Upper lobe of left lung (tissue), 4 donors: ENCODE measurements at regions not wholly inside any gene's neighbourhood (a gene's known extent, or its start where the extent isn't known, plus 50 kb on each side); places are given as distances from the start of the nearest gene placed in this dataset.

Experiments used
- EP300 ChIP-seq, 4 donors: sonication (generic); formaldehyde crosslinking; IDR thresholded peaks; one replicate each; pipeline ENCODE4 v1.5.1; 2017; ENCODE audit warnings: antibody characterized with exemption in 4 of 4, control low read depth in 2 of 4
- POLR2A ChIP-seq, 4 donors: fragments of 450-650 bp; IDR thresholded peaks; one replicate each; pipeline ENCODE4 v1.5.1; 2016 to 2017; ENCODE audit warnings: antibody characterized with exemption in 4 of 4, mild to moderate bottlenecking in 2 of 4
- POLR2AphosphoS5 ChIP-seq, 2 donors: sonication (generic); formaldehyde crosslinking; IDR thresholded peaks; one replicate each; pipeline ENCODE4 v1.5.1; 2017; ENCODE audit warnings: antibody characterized with exemption in 2 of 2
- TF ChIP-seq, protein P1 (sequence below), 6 experiments: fragments of 450-650 bp in 4 of 6; fragments of 200-600 bp in 2 of 6; sonication (generic) in 2 of 6; IDR thresholded peaks; one replicate each; pipeline ENCODE4 v1.5.1; 2016 to 2019; ENCODE audit warnings: antibody characterized with exemption in 6 of 6

DNA sequence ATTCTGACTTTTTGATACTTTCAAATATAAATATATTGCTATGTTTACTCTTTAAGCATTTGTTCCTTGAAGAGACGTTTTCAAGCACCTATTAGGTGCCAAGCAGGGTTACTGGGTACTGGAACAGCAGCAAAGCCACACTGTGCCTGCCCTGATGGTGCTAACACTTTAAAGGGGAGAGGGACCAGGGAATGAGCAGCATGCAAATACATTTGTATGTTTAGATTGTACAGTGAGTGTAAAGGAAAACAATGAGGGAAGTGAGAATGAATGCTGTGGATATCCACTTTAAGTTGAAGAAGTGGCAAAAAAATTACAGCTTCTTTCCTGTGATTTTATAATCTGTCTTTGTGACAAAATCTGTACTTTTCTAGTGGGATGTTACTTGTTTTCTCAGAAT lies 400.2 kb upstream of the ATP11B start:
- TF ChIP-seq, protein P1, sequence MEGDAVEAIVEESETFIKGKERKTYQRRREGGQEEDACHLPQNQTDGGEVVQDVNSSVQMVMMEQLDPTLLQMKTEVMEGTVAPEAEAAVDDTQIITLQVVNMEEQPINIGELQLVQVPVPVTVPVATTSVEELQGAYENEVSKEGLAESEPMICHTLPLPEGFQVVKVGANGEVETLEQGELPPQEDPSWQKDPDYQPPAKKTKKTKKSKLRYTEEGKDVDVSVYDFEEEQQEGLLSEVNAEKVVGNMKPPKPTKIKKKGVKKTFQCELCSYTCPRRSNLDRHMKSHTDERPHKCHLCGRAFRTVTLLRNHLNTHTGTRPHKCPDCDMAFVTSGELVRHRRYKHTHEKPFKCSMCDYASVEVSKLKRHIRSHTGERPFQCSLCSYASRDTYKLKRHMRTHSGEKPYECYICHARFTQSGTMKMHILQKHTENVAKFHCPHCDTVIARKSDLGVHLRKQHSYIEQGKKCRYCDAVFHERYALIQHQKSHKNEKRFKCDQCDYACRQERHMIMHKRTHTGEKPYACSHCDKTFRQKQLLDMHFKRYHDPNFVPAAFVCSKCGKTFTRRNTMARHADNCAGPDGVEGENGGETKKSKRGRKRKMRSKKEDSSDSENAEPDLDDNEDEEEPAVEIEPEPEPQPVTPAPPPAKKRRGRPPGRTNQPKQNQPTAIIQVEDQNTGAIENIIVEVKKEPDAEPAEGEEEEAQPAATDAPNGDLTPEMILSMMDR (IDR thresholded peaks at IDR 0.05), result no peak
- TF ChIP-seq POLR2A (IDR thresholded peaks at IDR 0.05), result no peak
- TF ChIP-seq EP300 (IDR thresholded peaks at IDR 0.05), result no peak
- TF ChIP-seq POLR2AphosphoS5 (IDR thresholded peaks at IDR 0.05), result no peak
